Choroid plexus epithelial cell (primary cell): ENCODE measurements at regions not wholly inside any gene's neighbourhood (a gene's known extent, or its start where the extent isn't known, plus 50 kb on each side); places are given as distances from the start of the nearest gene placed in this dataset.

ENCODE experiments used
- DNase-seq: peaks from one replicate; pipeline ENCODE4 v3.0.0-alpha.2; 2010; ENCODE audit warnings: low read depth
- H3K4me3 ChIP-seq: 2 replicates; pipeline ENCODE4 v1.5.1; 2011; ENCODE audit warnings: low read depth, mild to moderate bottlenecking, control low read depth, low read length, moderate library complexity
- TF ChIP-seq, protein P1 (sequence below): conservative IDR thresholded peaks from 2 replicates; pipeline ENCODE4 v1.5.1; 2011; ENCODE audit warnings: low read depth, mild to moderate bottlenecking, control low read depth, inconsistent platforms, low read length, moderate library complexity

DNA sequence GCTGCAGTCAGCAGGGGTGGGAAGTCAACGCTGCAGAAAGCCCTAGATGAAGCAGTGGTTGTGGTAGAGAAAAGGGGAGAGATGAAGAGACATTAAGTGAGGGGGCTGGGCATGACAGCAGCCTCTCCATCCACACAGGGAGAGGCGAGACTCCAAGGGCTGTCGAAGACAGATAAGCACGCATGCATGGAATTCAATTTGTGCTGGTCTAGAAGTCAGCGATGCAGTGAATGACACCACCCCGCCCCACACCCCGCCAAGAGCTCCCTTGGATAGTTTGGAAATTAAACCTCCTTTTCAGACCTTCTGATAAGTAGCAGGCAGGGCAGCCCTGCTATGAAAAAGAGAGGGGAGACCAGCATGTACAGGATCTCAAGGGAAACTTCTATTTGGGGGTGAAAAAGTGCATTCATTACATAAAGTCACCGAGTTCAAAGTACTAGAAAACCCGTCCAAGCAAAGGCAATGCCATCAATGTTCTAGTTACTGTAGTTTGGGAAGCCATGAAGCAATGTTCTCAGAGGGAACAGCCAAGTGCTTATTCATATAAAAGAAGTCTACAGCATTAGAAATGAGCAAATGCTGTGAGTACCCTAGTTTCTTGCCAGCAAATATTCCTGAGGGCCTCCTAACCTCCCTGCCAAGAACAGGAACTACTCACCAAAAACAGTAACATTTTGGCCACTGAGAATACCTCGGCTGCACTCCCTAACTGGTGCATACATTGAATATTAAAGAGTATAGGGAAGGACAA is 152.3 kb upstream of the ANXA10 start:
- DNase-seq, result no peak
- H3K4me3 ChIP-seq, result no peak overlapping the region
- TF ChIP-seq, protein P1, sequence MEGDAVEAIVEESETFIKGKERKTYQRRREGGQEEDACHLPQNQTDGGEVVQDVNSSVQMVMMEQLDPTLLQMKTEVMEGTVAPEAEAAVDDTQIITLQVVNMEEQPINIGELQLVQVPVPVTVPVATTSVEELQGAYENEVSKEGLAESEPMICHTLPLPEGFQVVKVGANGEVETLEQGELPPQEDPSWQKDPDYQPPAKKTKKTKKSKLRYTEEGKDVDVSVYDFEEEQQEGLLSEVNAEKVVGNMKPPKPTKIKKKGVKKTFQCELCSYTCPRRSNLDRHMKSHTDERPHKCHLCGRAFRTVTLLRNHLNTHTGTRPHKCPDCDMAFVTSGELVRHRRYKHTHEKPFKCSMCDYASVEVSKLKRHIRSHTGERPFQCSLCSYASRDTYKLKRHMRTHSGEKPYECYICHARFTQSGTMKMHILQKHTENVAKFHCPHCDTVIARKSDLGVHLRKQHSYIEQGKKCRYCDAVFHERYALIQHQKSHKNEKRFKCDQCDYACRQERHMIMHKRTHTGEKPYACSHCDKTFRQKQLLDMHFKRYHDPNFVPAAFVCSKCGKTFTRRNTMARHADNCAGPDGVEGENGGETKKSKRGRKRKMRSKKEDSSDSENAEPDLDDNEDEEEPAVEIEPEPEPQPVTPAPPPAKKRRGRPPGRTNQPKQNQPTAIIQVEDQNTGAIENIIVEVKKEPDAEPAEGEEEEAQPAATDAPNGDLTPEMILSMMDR, result no peak

DNA sequence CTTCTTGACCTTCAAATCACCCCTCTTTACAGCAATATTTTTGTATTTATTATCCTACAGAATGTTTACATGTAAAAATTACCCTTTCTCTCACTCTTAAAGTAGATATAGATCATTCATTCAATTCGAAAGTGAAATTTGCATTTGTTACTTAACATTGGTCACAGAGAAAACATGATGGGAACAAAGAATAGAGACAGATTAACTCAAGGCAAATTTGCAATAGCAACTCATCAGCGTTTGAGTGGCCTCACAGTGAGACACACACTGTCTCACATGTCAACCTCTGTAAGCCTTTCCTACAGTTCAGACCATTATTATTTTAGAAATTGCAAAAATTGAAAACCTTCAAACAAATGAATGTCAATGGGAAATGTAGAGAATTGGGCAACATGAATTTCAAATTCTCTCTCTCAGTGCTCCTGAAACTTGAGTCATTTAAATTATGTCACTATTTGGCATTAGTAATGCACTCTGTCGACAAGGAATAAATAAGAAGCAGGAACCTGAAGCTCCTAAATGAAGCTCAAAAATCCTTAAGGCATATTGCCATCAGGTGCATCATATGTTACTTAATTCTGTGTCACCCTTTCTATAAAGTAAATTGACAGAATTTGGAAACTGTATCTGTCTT is 148.3 kb upstream of the ANXA10 start:
- no peak overlapping the region for H3K4me3 ChIP-seq
- TF ChIP-seq, protein P1, result no peak
- no peak for DNase-seq

DNA sequence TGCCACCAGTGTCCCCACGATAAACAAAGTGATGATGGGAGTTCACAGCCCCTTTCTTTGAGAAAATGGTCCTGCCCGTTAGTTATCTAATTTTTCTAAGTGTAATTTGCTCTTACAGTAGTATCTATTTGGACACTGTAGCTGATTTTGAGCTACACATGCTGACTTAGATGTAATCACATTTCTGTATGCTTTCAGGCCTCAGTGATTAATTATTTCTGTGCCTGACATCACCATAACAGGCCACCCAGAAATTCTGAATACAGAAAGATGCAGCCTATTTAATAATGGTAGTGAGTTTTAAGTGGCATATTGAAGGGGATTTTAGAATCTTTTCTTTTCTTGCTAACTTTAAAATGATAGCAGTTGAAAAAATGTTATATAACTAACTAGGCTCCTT is 147.6 kb upstream of the ANXA10 start:
- H3K4me3 ChIP-seq, result no peak overlapping the region
- DNase-seq, result no peak
- TF ChIP-seq, protein P1, result no peak

DNA sequence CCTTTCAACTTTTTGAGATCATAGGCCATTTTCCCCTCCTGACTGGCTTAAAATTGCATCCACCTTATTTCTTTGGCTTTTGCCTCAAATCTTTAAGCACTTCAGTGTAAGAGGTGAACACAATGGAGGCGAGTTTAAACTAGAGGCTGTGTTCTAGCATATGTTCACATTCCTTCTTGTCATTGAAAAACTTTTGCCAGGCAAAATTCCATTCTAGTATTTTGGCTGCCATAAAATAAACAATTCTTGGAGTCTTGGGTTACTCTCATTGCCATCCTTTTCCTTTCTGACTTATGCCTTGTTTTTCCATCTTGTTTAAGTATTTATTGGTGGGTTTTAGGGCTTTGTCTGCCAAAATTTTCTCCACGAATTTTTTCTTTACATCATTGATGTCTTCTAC is 137.3 kb upstream of the ANXA10 start:
- no peak overlapping the region for H3K4me3 ChIP-seq
- peak; percentile 15 for DNase-seq
- TF ChIP-seq, protein P1, result no peak

DNA sequence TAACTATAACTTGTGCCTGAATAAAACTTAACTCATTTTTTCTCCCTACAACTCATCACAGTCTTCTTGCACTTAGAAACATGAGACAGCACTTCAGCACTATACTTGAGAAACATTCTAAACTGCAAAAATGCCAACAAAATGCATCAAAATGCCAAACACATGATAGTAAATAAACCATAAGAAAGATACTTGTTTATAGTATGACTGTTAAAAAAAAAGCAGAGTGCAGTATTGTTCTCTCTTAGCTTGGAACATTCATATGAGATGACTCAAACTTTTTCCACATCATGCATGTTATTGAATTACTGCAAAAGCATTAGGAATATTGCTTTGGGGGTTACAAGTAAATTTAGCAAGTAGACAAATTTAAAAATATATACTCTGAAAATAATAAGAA is 135.7 kb upstream of the ANXA10 start:
- TF ChIP-seq, protein P1, result no peak
- H3K4me3 ChIP-seq, result no peak overlapping the region
- peak; percentile 59 for DNase-seq

DNA sequence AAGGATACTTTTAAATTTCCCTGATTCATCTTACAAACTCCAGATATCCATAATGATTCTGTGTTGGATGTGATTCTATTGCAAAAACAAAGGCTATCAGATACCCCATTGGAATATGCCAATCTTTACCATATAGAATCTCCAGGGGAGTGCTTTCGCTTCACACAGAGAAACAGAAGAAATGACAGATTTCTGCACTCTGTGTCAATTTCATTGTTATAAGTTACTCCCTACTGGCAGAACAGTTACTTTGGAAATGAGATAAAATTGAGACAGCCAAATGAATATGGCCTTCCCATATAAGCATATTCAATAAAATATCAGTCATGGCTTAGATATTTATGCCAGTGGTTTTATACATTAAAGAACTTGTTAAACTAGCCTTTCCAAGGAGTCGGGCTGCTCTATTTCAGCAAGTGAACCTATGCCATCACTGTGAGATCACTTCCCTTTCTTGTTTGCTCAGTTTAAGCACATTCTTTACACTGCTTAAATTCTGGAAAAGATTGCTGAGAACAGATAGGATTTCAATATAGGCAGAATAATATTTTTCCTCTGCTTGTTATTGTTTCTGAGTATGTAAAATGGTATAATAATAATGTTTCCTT is 127.5 kb upstream of the ANXA10 start:
- TF ChIP-seq, protein P1, result no peak
- no peak overlapping the region for H3K4me3 ChIP-seq
- DNase-seq, result peak; percentile 4
